Endodermal cell (in vitro differentiated cells): ENCODE measurements at regions not wholly inside any gene's neighbourhood (a gene's known extent, or its start where the extent isn't known, plus 50 kb on each side); places are given as distances from the start of the nearest gene placed in this dataset.

Experiments used
- DNase-seq: peaks from one replicate; pipeline ENCODE4 v3.0.0-alpha.2; 2017
- H3K27ac ChIP-seq: 2 replicates; pipeline ENCODE4 v1.5.1; 2013; ENCODE audit warnings: mild to moderate bottlenecking, low read depth, low read length, moderate library complexity
- H3K27me3 ChIP-seq: 2 replicates; pipeline ENCODE4 v1.6.1; 2013; ENCODE audit warnings: mild to moderate bottlenecking, low read length, moderate library complexity; ENCODE audit not compliant: insufficient read depth, control insufficient read depth, poor library complexity, severe bottlenecking
- H3K36me3 ChIP-seq: 2 replicates; pipeline ENCODE4 v1.7.0; 2013; ENCODE audit warnings: mild to moderate bottlenecking, low read length, moderate library complexity; ENCODE audit not compliant: control insufficient read depth, insufficient read depth
- H3K4me1 ChIP-seq: one replicate; pipeline ENCODE4 v1.7.0; 2013; ENCODE audit warnings: low read length; ENCODE audit not compliant: control insufficient read depth, insufficient read depth
- H3K4me3 ChIP-seq: 2 replicates; pipeline ENCODE4 v1.5.1; 2013; ENCODE audit warnings: mild to moderate bottlenecking, low read length, moderate library complexity
- H3K9ac ChIP-seq: 2 replicates; pipeline ENCODE4 v1.6.1; 2013; ENCODE audit warnings: mild to moderate bottlenecking, low read length, moderate library complexity; ENCODE audit not compliant: poor library complexity, severe bottlenecking; ENCODE audit errors: extremely low read depth
- H3K9me3 ChIP-seq: 2 replicates; pipeline ENCODE4 v1.6.1; 2013; ENCODE audit warnings: mild to moderate bottlenecking, low read length, moderate library complexity; ENCODE audit not compliant: control insufficient read depth
- H3K27ac Mint-ChIP-seq: 2 replicates; pipeline ENCODE4 v1.8.0; 2020; ENCODE audit warnings: mixed read lengths
- H3K27me3 Mint-ChIP-seq: 2 replicates; pipeline ENCODE4 v1.8.0; 2021; ENCODE audit warnings: mild to moderate bottlenecking, mixed read lengths; ENCODE audit not compliant: insufficient read depth
- H3K36me3 Mint-ChIP-seq: 2 replicates; pipeline ENCODE4 v1.8.0; 2020; ENCODE audit warnings: low read depth, mixed read lengths
- H3K4me1 Mint-ChIP-seq: 2 replicates; pipeline ENCODE4 v1.8.0; 2020; ENCODE audit warnings: mixed read lengths
- H3K4me3 Mint-ChIP-seq: 2 replicates; pipeline ENCODE4 v1.8.0; 2020; ENCODE audit warnings: mild to moderate bottlenecking, moderate library complexity, mixed read lengths
- H3K9me3 Mint-ChIP-seq: 2 replicates; pipeline ENCODE4 v1.8.0; 2020; ENCODE audit warnings: mild to moderate bottlenecking, mixed read lengths
- WGBS, 2 experiments: methylation state at CpG; one replicate each; pipeline versions ENCODE4 v1.1.5 to v1.1.7; 2013; ENCODE audit warnings: missing lambda C conversion rate in 2 of 2, mixed read lengths in 1 of 2; ENCODE audit not compliant: insufficient coverage in 1 of 2, insufficient read length in 1 of 2; 5-methylcytosine and 5-hydroxymethylcytosine counted together
- TF ChIP-seq, protein P1 (sequence below): fragments of 200-600 bp; sonication (generic); conservative IDR thresholded peaks from 2 replicates; pipeline ENCODE4 v1.5.0; 2021; ENCODE audit warnings: antibody characterized with exemption, mild to moderate bottlenecking

- Mint-ChIP-seq H3K4me1 (peaks cover 3% of the 10 kb centered on the region), H3K27me3 (no peaks in the 10 kb centered on the region), H3K36me3 (peaks cover 1% of the 10 kb centered on the region), H3K27ac (no peak overlapping the region), H3K9me3 (peaks cover 46% of the 10 kb centered on the region), H3K4me3 (no peak overlapping the region)
- Histone ChIP-seq H3K9me3 (peaks cover 15% of the 10 kb centered on the region), H3K27ac (no peak overlapping the region), H3K9ac (no peak overlapping the region), H3K27me3 (no peaks in the 10 kb centered on the region), H3K4me1 (no peaks in the 10 kb centered on the region), H3K36me3 (no peaks in the 10 kb centered on the region), H3K4me3 (no peak overlapping the region)
- TF ChIP-seq, protein P1, sequence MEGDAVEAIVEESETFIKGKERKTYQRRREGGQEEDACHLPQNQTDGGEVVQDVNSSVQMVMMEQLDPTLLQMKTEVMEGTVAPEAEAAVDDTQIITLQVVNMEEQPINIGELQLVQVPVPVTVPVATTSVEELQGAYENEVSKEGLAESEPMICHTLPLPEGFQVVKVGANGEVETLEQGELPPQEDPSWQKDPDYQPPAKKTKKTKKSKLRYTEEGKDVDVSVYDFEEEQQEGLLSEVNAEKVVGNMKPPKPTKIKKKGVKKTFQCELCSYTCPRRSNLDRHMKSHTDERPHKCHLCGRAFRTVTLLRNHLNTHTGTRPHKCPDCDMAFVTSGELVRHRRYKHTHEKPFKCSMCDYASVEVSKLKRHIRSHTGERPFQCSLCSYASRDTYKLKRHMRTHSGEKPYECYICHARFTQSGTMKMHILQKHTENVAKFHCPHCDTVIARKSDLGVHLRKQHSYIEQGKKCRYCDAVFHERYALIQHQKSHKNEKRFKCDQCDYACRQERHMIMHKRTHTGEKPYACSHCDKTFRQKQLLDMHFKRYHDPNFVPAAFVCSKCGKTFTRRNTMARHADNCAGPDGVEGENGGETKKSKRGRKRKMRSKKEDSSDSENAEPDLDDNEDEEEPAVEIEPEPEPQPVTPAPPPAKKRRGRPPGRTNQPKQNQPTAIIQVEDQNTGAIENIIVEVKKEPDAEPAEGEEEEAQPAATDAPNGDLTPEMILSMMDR, result no peak
- WGBS, 2 experiments, result 93% methylated on average over 3 of the region's 3 CpGs; no CpG with 5 or more reads in 1 of the 2 experiments
- DNase-seq, result no peak
These were observed 51.7 kb downstream of the UBE2NL start for GRCh38 chrX:143935601-143936000.

DNA sequence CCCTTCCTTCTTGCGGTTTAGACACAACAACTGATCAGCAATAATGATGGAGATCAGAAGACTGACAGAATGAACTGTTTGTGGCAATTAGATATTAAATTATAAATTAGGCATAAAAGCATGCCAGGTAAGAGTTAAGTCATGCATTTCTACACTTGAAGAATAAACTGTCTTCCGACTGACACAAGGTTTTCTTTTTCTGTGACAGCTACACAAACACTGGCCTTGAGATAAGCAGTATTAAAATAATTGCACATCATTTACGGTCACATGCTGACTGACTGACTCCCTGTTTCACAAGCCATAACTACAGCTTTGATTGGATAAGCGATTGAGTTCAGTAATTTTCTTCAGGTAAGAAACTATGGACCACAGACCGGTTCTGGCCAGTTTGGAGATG is 56.2 kb downstream of the UBE2NL start:
- H3K27me3 Mint-ChIP-seq, result no peaks in the 10 kb centered on the region
- 70% methylated on average over 5 of the region's 5 CpGs; no CpG with 5 or more reads in 1 of the 2 experiments for WGBS, 2 experiments

DNA sequence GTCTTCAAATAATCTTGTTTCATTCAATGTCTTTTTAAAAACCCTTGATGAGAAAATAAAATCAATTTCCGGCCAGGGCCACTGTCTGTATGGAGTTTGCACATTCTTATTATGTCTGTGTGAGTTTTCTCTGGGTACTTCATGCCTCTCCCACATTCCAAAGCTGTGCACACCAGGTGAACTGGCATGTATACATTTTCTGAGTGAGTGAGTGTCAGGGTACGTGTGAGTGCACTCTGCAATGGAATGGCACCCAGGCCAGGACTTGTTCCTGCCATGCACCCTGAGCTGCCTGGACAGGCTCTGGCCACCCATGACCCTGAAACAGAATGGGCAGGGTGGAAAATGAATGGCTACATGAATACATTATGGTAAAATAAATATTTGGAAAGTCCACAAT is 61.3 kb downstream of the UBE2NL start:
- H3K27me3 ChIP-seq, result no peaks in the 10 kb centered on the region
- H3K27ac ChIP-seq, result no peak overlapping the region
- H3K27ac Mint-ChIP-seq, result no peak overlapping the region
- DNase-seq, result no peak
- H3K4me1 ChIP-seq, result no peaks in the 10 kb centered on the region
- no peaks in the 10 kb centered on the region for H3K36me3 ChIP-seq
- H3K9me3 Mint-ChIP-seq, result peaks cover 53% of the 10 kb centered on the region
- no peaks in the 10 kb centered on the region for H3K27me3 Mint-ChIP-seq
- no peak overlapping the region for H3K4me3 ChIP-seq
- H3K9me3 ChIP-seq, result peaks cover 26% of the 10 kb centered on the region
- no peak overlapping the region for H3K4me3 Mint-ChIP-seq
- H3K9ac ChIP-seq, result no peak overlapping the region
- H3K36me3 Mint-ChIP-seq, result no peaks in the 10 kb centered on the region
- TF ChIP-seq, protein P1, result no peak
- WGBS, 2 experiments, result 49% methylated on average over 2 of the region's 2 CpGs; no CpG with 5 or more reads in 1 of the 2 experiments
- no peaks in the 10 kb centered on the region for H3K4me1 Mint-ChIP-seq

More for the DNA sequence above, 56.2 kb downstream of the UBE2NL start:
- TF ChIP-seq, protein P1, result no peak
- H3K27me3 ChIP-seq, result no peaks in the 10 kb centered on the region
- H3K4me1 ChIP-seq, result no peaks in the 10 kb centered on the region
- H3K36me3 ChIP-seq, result no peaks in the 10 kb centered on the region
- Mint-ChIP-seq H3K9me3 (peaks cover 49% of the 10 kb centered on the region), H3K4me1 (no peaks in the 10 kb centered on the region), H3K4me3 (no peak overlapping the region), H3K36me3 (peaks cover 1% of the 10 kb centered on the region), H3K27ac (no peak overlapping the region)
- no peak for DNase-seq
- H3K9ac ChIP-seq, result no peak overlapping the region
- H3K4me3 ChIP-seq, result no peak overlapping the region
- no peak overlapping the region for H3K27ac ChIP-seq
- peaks cover 9% of the 10 kb centered on the region for H3K9me3 ChIP-seq
